NCI-H69 (cell line): ENCODE measurements at regions not wholly inside any gene's neighbourhood (a gene's known extent, or its start where the extent isn't known, plus 50 kb on each side); places are given as distances from the start of the nearest gene placed in this dataset.

Experiments
- DNase-seq: peaks from one replicate; lab custom pipeline; 2025; lab: John Stamatoyannopoulos, UW

DNA sequence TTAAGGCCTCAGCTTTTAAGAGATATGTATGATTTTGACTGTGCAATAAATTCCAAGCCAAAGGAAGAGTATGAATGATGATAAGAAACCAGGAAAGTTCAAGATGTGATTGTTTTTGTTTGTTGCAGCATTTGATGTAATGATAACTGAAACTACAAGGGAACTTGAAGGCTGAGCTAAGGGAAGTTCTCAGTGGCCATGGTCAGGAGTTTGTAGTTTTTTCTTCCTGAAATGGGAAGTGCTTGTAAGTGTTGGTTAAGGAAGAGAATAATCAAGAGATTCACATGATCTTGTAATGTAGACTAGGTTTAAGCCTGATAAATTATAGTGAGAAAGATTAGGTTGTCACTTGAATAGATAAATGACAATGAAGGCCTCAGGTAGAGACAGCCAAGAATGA is 53.4 kb downstream of the PTCHD4 start:
- DNase-seq = no peak

DNA sequence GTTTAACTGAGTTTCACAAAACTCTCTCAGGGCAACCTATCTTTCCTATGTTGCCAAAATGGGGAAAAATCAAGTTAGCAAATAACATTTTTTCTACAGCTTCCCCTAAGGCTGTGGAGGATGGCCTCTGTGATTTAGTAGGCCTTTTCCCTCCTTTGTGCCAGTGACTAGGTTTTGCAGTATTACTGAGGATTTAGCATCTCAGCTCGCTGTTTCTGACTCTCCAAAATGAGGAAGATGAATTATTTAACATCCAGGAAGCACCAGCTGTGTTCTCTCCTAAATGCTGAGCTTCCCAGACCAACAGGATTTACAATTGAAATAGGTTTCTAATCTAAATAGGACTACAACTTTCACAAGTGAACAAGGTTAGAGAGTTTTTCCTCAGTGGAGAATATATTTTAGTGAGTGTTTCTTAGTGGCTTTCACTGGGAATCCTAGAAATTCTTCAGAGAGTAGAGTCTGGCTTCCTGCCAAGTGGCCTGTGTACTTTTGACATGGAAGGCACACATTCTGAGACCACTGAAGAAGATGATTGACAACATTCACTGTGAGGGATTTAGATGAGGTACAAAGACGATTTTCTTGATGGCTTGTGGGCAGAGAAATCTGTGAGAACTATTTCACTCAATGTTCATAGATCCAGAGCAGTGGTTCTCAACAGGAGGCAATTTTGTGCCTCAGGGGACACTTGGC is 62.4 kb downstream of the PTCHD4 start:
- peak; percentile 52 for DNase-seq

DNA sequence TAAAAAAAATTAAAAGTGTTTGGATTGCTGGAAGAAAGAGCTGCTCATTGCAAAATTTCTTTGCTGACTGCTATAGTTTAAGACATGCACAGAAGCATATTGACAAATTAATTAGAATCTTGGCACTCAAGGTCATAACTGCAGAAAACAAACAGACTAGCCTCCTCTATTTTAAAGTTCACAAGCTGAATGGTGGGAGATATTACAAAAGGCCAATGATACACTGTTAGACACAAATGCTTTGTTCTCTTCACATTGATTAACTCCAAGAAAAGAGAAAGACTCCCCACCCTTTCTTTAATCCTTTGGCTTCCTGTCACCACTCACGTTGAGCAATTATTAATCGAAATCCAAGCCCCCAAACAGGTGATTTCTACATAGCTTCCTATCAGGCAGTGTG is 69.1 kb downstream of the PTCHD4 start:
- no peak for DNase-seq

DNA sequence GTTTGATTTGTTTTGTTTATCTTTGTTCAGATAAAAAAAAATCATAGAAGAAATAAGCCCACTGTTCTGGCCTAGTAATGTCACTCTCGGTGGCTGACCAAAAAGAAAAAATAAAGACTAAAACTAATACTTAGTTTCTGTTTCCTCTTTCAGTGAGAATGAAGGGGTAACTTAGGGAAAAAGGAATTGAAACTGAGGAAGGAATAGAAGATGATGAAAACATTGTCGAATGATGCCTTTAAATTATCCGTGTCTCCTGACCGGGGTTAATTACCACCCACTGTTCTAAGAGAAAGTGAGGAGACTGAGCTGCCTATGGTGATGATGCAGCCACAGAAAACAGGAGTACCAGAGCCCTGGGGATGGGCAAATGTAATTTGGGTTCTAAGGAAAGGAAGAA is 73.1 kb downstream of the PTCHD4 start:
- DNase-seq = peak; percentile 78

DNA sequence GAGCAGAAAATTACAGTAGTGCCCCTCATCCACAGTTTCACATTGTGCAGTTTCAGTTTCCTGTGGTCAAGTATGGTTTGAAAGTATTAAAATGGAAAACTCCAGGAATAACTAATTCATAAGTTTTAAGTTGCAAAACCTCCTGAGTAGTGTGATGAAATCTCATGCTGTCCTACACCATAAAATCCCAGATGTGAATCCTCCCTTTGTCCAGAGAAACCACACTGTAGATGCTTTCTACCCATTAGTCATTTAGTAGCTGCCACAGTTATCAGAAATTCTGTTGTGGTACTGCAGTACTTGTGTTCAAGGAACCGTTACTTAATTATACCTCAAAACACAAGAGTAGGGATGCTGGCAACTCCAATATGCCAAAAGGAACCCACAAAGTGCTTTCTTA is 74.7 kb downstream of the PTCHD4 start:
- DNase-seq = no peak

DNA sequence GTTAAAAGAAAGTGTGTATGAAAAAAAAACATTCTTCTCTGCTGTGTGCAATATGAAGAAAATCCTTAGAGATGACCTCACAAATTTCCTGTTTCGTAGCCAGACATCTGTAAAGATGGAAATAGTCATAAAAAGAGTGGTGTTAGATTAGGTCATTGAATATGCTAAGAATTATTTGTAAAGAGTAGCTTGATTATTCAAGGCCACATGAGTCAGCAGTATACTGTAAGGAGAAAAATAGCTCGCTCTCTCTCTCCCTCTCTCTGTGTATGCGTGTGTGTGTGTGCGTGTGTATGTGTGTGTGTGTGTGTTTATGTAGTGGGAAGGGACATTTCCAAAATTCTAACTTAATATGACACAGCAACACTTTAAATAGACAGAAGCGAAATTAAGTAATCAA is 78.8 kb downstream of the PTCHD4 start:
- peak; percentile 22 for DNase-seq

DNA sequence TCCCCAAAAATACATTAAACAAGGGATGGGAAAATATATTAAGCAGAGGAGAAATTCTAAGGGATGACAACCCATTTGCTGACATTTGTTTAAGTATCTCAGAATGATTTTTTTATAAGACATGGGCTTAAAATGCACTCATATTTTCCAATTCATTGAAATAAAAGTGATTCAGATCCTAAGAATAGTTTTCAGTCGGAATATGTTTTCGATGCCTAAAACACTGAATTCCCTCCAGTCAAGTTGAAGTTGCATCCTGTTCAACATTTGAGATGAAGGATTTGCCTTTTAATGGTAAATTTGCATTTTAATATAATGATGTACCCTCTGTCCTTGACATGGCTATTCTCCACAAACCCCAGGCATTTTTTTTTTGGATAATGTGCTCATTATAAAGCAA is 79.3 kb downstream of the PTCHD4 start:
- no peak for DNase-seq

DNA sequence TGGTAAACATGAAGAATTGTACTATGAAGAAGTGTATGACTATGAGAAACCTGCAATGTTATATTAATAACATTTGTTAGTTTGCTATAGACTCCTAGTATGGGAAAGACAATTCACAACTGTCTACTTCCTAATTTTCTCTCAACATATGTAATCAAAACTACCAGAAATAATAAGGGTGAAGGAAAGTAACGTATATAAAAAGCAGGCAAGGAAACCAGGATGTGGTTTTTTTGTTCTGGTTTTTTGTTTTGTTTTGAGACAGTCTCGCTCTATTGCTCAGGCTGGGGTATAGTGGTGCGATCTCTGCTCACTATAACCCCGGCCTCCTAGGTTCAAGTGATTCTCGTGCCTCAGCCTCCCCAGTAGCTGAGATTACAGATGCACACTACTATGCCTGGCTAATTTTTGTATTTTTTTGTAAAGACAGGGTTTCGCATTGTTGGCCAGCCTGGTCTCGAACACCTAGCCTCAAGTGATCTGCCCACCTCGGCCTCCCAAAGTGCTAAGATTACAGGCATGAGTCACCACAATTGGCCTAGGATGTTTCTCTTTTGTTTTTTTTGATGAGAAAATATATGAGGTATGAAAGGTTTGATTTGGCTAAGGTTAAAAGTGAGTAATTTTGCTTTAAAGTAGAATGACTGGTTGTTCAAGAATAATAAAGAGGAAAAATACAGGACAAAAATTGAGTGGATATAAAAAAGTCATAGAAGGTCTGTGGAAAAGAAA is 83.1 kb downstream of the PTCHD4 start:
- no peak for DNase-seq

DNA sequence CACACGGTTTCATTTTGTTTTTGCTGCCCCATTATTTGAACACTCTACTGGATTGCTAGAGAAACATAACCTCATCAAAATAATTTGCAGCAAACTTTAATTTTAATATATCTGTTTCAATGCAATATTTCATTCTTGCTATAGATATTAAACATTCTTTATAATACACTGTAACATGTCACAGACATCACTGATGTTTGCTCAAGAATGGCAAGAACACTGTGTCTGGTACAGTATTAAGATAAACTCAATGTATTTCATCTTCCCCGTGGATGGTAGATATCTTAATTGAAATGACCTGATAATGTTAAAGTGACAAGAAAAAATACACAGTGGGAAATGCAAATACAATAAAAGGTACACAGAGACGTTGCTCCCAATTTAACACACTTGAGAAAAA is 86.0 kb downstream of the PTCHD4 start:
- no peak for DNase-seq

DNA sequence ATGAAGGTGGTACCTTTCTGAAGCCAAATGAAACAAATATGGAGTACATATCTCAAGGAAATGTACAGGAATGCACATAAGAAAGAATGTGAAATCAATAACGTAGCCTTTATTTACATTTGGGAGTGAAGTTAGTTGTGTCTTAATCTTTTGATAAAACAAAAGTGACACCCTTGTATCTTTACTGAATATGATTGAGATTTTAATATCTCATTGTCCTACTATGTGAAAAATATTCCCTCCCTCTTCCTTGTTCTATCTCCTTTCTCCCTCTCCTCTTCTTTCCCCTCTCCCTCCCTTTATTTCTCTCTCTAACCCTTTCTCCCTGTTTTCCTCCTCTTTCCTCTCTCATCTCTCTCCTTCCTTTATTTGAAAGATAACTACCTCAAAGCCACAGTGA is 89.1 kb downstream of the PTCHD4 start:
- DNase-seq = no peak

DNA sequence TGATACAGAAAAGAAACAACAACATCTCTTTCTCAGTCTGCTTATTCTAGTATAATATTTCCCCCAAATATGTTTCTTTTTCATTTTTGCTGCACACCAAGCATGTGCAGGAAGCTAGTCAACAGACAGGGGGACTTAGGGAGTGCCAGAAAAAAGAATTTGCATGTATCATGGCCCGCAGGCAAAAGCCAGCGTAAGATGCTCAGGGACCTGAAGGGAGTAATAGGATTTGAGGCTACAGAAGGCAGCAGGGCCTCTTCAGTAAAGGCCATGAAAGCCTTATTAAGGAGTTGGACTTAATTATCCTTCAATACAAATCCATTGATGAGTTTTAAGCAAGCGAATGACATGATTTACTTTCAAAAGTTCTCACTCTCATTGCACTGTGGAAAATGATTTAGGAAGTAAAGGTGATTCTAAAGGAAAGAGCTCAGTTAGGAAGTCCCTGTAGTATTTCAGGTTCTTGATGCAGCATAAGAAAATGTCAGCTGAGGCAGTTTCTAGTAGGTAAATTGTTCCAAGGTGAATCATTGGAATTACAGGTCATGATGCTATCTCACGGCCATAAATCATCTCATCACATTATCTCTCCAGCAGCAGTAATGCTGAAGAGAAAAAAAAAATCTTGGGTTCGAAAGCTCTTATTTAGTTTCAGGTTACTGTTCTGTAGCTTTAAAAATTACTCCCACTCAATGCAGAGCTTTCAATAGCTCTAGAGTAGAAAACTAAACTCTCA is 94.8 kb downstream of the PTCHD4 start:
- no peak for DNase-seq

DNA sequence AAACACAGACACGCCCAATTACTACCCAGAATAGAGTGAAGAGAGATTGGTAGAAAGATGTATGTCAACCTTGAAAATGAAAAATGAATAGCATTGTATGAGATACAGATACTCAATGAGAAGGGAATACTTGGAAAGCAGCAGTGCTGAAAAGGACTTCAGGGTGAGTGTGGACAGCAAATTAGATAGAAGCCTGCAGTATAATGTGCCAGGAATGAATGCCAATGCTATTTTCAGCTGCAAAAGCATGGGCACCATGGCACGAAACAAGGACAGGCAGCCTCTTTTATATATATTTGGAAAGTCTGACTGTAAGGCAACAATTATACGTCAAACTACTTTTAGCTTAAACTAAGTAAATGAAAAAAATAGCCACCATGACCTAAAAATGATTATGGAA is 118.2 kb downstream of the PTCHD4 start:
- DNase-seq = no peak

DNA sequence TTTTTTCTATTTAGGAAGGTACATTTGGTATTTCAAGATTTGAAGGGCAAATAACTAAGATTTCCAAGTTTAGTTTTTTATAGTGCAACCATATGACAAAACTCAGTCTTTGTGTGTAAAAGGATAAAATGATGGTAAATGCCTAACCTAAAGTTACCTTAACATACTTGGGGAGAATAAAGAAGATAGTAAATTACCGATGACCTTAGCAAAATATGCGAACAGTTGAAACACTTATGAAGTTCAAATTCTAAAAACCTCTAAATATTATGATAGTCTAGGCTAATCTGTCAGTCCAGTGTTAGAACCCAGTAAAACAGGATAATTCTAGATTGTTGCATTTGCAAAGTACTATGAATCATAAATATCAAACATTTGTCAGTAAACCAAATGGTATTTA is 127.5 kb downstream of the PTCHD4 start:
- DNase-seq = no peak

DNA sequence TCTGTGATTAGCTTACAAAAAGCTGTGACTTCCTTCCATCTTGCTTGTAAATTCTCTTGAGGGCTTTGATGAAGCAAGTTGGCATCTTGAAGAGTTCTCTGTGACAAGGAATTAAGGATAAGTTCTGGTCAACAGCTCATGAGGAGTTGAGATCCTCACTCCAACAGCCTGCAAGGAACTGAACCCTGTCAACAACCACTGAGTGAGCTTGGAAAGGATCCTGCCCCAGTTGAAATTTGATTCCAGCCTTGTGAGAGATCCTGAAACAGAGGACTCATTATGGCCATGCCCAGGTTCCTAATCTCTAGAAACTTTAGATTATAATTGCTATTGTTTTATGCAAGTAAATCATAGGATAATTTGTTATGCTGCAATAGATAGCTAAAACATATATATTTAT is 133.7 kb downstream of the PTCHD4 start:
- DNase-seq = peak; percentile 39

DNA sequence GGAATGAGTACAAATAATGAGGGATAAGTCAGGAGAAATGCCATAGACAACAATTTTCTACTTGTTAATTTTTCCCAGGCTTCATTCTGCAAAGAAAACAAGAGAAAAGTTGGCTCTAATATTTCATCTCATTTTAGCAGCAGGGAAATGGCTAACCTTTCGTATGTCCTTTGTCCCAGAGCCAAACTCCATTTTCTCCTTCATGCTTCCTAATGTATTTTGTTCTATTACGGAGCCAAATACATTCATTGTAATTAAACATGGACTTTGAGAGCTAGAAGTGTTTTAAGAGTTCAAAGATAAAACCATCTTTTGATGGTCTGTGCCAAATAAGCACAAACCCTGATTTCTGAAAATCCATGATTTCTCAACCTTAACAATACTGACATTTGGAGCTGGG is 136.9 kb downstream of the PTCHD4 start:
- no peak for DNase-seq

DNA sequence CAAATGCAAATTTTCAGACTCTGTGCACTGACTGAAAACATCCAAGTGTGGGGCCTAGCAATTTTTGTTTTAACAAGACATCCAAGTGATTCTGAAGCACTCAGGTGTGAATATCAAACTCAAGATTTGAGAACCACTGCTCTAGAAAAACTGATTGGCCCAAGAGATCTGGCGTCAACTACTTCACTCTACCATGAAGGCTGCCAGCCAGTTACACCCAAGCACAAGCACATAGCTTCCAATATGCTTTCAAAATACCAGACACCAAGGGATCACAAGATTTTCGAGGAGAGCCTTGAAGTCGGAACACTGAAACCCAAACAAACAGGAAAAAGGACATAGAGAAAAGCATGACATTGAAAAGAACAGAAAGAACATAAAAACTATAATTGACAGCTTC is 140.2 kb downstream of the PTCHD4 start:
- DNase-seq = no peak

DNA sequence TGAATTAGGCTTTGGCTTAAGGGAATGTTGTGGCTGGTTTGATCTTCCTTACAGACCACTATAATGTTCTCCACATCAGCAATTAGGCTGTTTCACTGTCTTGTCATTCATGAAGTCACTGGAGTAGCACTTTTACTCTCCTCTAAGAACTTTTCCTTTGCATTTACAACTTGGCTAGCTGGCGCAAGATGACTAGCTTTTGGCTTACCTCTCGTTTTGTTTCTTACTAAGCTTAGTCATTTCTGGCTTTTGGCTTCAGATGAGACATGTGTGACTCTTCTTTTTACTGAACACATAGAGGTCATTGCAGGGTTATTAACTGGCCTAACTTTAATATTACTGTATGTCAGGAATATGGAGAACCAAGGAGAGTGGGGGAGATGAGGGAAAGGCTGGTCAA is 143.2 kb downstream of the PTCHD4 start:
- no peak for DNase-seq

DNA sequence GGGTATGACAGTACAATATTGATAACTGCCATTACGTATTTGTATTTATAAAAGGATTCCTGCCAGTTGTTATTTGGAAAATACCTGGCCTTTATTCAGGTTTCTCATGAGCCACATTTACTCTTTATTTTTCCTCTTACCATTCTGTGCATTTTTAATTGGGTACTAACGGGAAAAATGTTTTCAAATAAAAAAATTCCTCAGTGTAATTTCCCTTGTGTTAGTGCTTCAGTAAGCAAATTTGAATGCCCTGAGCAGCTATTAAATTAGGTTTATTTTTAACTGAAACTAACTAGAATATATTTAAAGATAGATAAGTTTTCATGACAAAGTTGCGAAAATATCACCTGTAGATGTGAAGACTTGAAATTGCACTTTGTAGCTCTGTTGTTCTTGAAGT is 146.0 kb downstream of the PTCHD4 start:
- no peak for DNase-seq

DNA sequence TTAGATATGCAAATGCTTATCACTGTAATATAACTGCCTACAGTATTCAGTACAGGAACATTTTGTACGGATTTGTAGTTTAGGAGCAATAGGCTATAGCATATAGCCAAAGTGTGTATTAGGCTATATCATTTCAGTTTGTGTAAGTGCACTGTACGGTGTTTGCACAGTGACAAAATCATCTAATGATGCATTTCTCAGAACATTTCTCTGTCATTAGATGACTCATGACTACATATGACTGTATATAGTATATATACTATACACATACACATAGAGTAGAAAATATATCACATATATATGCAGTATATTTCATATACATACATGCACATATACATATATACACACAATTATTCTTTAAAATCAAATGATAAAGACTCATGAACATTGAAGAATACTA is 158.4 kb downstream of the PTCHD4 start:
- DNase-seq = peak; percentile 48

DNA sequence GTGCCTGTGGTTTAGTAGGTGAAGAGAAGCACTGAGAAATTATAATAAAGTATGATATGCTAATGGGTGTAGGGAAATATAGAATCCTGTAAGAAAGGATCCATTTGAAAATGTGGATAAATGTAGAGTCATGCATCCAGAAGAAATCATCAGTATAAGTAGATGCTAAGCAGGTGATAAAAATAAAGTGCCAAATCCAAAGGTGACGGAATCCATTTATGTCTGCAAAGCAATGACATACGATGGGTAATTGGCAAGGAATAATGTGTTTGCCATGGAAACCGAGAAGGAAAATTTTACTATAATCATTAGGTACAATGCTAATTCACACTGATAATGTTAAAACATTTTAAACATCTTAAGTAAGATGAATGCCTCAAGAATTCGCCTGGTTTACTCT is 163.0 kb downstream of the OPN5 start:
- peak; percentile 42 for DNase-seq

DNA sequence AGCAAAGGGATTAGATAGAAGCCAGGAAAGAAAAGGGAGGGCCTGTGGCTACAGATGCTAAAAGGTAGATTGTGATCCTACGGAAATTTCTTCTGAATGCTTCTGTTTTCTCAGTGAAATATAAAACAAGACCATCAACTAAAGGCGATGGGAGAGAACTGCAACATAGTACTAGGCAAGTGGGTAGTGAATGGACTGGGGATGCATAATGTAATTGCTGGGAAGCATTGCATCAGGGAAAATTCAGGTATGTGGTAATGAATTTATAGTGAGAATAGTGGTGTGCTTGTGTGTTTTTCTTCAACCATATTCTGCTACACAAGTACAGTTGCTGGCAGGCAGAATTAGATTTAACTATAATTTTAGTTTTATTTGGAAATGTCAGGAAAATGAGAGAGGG is 156.6 kb downstream of the OPN5 start:
- DNase-seq = no peak

DNA sequence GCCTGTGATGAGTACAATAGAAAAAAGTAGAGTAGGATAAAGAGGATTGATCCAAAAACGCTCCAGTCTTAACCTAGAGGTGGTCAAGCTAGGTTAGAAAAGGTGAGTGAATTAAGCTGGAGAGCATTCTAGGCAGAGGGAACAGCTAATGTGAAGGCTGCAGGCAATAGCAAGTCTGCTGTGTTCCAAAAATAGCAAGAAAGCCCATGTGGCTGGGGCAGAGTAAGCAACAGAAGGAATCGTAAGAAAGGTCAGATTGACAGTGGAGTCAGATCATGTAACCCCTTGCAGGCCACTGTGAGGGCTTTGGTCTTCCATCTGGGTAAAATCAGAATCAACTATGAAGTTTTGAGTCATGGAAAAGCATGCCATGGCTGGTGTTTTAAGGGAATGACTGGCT is 155.0 kb downstream of the OPN5 start:
- no peak for DNase-seq

DNA sequence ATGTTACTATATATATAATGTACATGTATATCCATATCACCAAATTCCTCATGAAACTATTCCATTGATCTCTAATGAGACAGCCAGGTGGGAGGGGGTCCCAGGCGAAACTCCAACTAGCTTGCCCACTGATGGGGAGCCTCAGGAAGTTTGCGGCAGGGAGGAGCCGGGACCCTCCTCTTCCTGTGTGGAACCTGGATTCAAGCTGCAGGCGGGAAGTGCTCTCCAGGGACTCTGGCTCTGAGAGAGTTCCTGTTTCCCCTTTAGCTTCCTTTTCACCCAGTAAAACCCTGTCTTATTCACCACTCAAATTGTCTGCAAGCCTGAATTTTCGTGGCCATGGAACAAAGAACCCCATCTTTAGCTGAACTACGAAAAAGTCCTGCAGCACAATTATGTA is 152.2 kb downstream of the OPN5 start:
- DNase-seq = peak; percentile 40
